ENCODE measurements at regions not wholly inside any gene's neighbourhood (a gene's known extent, or its start where the extent isn't known, plus 50 kb on each side); places are given as distances from the start of the nearest gene placed in this dataset.

DNA sequence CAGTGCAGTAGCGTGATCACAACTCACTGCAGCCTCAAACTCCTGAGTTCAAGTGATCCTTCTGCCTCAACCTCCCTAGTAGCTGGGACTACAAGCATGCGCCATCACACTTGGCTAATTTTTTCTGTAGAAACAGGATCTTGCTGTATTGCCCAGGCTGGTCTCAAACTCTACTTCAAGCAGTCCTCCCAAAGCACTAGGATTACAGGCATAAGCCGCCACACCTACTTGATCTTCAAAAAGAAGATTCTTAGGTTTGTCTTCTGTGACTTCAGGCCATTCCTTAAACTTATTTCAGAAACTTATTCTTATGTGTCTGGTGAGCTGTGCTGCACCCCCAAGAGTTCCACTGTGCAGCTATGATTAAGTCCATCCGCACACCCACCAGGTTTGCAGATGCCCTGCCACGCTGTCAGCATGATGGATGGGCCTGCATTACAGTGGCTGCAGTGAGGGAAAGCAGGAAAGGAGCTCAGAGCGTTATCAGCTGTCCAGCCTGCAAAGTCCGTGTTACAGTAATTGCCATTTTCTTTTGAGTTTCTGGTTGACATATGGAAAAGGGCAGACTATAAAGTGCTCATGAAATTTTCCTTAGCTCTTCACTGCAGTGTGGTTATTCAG, 146.6 kb downstream of the AASDH start:
- DNase-seq = no peak

DNA sequence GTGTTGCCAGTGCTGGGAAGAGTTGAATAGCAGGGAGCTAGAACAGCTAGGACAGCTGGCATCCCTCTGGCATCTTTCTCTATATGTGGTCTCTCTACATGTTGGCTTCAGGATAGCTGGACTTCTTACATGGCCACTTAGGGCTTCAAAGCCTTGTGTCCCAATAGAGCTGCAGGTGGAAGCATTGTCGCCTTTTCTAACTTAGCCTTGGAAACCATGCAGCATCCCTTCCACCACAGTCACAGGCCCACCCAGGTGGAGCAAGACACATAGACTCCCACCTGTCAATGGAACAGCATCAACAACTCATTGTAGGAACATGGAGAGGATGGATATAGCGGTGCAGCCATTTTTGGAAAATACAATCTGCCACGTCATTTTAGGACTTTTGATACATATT, 149.0 kb downstream of the AASDH start:
- no peak for DNase-seq

DNA sequence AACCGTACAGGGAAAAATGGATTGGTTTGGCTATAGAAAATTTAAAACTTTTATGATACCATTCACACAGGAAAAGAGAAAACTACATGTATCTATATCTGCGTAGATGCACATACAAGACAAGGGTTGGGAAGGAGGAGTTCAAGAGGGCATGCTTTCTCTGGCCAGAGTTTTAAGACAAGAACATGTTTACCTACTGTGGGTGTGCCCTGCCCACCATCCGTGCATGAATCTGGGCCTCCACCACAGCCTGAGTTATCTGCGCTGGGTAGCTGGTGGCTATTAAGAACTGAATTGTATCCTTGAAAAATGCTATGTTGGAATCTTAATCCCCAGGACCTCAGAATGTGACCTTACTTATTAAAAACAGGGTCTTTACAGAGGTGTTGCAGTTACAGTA, 151.6 kb downstream of the AASDH start:
- DNase-seq = no peak

DNA sequence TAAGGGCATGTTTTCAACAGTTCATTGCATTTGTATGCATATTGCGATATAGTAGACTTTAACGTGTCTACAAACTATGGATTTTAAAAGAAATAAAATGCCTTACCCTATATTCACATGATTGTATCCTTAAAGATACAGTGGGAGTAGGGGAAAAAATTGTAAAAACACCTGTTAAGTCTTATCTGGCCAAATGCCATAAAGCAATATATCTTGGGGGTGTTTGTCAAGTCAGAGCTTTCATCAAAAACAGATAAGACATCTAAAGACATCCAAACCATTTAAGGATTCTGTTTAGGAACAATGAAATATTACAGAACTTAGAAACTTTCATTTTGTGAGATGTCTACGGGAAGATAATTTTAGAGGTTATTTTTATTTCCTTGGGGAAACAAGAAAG, 152.3 kb downstream of the AASDH start:
- no peak for DNase-seq

DNA sequence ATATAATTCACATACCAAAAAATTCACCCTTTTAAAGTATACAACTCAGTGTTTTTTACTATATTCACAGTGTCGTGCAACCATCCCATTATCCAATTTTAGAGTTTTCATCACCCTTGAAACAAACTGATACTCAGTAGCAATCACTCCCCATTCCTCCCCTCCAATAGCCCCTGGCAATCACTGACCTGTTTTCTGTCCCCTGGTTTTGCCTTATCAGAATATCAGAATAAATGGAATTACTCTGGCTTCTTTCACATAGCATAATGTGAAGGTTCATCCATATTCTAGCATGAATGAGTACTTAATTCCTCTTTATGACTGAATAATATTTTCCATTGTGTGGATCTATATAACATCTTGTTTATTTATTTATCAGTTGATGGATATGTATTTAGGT, 153.2 kb downstream of the AASDH start:
- no peak for DNase-seq

DNA sequence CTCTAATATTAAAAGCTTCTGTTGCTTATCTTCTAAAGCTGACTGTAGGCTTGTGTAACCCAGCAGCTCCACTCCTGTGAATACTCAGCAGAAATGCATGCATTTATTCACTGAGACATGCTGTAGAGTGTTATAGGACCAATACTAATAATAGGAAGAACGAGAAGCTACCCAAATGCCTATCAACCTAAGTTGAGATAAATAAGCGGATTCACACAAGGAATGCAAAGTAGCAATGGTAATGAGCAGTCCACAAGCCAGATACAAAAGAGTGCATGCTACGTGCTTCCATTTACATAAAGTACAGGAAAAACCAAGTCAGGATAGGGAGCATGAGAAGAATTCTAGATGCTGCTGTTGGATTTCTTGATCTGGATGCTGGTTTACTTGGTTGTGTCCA, 155.9 kb downstream of the AASDH start:
- no peak for DNase-seq

DNA sequence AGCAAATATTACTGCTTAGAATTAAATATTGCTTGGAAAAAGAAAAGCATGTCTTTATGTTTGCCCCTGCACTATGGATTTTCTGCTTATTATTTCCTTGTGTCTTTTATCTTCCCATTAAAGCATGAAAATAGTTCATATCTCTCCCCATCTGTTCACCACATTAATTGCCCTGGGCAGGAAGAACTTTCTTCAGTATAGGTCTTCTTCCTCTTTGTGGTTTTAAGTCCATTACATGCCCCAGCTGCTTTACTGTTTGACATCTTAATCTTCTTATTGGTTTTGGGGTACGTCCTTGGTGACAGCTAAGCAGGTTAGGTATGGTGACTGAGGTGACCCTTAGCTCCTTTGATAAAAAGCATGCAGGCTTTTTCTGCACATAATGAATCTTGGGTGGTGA, 157.3 kb downstream of the AASDH start:
- no peak for DNase-seq

DNA sequence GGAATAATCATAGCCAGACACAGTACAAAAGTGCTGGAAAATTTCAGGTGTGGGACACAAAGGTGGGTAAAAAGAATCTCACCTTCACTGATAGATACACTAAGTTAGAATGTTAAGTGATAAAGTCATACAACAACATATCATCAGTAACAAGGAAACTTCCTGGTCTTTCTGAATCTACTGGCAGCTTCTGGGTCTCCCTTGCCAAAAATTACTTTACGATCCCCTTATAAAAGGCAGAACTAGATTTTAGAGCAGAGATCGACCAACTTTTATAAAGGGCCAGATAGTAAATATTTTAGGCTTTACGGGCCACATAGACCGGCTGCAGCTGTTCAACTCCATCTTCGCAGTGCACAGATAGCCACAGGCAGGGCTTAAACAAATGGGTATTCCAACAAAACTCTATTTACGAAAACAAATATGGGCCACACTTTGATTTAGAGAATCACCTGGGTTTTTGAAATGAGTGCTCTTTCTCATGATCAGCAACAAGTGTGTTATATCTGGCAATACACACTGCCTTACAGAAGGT, 159.9 kb downstream of the AASDH start:
- no peak for DNase-seq

DNA sequence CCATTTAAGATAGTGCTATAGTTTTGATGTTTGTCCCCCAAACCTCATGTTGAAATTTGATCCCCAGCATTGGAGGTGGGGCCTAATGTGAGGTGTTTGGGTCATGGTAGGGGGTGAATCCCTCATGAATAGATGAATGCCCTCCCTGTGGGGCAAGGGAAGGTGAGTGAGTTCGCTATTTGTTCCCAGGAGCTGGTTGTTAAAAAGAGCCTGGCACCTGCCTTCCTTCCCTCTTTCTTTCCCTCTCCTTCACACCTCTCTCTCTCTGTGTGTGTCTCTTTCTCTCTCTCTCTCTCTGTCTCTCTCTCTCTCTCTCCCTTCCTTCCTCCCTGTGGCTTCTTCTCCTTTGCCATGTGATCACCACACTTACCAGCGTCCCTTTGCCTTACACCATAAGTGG, 160.7 kb downstream of the AASDH start:
- DNase-seq = no peak

DNA sequence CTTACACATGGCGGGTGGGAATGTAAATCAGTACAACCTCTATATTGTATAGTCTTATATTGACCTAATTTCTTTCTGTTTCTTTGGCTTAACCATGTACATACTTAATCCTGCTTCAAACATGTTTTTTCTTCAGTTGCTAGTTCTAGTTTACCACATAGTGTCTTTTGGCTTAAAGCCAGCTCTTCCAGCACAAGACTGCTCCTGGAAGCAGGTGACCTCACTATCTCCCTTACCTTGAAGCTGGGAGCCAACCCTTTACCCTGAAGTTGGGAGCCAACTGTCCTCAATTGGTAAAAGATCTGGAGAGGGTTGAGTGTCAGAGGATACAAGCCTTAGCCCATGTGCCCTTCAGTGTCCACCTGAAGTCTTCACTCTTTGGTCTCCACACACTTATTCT, 162.7 kb downstream of the AASDH start:
- DNase-seq = no peak

DNA sequence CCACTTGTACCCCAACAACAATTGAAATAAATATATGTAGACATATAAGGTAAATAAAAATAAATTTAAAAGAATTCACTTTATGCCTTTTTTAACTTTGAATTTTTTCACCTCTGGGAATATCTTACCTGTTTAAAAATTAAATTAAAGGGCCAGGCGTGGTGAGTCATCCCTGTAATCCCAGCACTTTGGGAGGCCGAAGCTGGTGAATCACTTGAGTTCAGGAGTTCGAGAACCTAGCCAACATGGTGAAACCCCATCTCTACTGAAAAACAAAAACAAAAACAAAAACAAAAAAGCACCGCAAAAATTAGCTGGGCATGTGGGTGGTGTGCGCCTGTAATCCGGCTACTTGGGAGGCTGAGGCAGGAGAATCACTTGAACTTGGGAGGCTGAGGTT, 164.8 kb downstream of the AASDH start:
- no peak for DNase-seq

DNA sequence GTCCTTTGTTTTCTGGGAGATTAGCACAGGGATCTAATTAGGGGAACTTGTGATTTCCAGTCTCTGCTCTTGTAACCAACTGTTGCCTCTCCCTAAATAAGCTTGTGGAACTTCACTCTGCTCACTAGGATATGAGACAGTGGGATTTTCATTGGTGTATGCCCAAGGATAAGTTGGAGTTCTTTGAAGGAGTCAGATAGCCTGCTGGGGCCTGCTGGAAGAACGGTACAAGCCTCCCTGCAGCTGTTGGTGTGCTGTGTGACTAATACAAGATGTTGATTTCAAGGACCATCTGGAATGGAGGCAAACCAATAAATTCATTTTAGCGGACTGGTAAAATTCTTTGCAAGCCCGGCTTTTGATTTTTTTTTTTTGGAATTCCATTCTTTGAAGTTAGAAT, 167.0 kb downstream of the AASDH start:
- no peak for DNase-seq

DNA sequence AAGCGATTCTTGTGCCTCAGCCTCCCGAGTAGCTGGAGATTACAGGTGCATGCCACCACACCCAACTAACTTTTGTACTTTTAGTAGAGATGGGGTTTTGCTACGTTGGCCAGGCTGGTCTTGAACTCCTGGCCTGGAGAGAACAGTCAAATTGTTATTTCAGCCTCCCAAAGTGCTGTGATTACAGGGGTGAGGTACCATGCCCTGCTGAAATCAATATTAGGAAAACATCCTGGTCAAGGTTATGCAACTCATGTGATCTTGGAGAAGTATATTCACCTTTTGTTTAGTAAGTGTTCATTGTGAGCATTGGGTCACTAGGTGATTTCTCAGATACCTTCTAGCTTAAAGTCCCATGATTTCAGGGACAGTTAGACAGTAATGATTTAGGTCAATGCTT, 167.8 kb downstream of the AASDH start:
- no peak for DNase-seq

DNA sequence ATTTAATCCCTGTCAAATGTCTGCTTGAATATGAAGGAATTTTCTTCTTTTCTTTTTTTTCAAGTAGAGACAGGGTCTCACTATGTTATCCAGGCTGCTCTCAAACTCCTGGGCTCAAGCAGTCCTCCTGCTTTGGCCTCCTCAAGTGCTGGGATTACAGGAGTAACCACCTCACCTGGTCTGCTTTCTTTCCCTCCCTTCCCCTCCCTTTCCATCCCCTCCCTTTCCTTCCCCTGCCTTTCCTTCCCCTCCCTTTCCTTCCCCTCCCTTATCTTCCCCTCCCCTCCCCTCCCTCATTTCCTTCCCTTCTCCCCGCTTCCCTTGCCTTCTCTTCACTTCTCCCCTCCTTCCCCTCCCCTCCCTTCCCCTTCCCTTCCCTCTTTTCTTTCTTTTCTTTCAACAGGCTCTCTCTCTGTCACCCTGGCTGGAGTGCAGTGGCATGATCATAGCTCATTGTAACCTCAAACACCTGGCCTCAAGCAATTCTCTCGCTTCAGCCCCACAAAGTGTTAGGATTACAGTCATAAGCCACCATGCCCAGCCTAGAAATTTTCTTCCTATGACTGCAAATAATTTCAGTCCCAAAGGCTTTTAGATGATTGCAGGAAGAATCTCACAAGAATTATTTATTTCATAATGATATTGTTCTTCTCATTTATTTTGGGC, 168.9 kb downstream of the AASDH start:
- no peak for DNase-seq

DNA sequence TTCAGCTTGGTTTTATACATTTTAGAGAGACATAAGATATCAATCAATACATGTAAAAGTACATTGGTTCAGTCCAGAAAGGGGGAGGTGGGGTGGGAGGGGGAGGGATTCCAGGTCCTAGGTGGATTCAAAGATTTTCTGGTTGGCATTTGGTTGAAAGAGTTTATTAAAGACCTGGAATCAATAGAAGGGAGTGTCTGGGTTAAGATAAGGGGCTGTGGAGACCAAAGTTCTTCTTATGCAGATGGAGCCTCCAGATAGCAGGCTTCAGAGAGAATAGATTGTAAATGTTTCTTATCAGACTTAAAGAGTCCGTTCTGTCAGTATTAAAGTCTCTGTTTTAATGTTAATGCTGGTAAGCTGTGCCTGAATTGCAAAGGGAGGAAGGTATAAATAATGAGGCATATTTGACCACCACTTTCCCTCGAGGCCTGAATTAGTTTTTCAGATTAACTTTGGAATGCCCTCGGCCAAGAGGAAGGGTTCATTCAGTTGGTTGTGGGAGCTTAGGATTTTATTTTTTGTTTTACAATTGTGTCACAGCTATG, 169.9 kb downstream of the AASDH start:
- no peak for DNase-seq

DNA sequence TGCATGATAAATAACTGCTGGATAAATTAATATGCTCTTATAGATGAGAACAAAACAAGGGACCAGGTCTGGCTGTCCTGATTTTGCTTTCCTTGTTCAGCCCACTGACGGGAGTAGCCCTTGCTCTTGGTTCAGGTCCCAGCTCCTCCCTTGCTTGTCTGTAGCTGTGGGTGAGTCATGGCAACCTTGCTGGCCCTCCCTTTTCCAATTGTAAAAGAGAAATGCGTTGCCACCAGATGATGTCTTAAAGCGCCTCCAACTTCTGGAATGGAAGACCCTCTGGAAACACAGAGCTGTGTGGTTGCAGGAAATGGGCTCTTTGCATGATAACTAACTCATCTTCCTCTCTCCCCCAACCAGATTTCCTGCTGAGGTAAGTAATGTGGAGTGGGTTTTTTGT, 171.4 kb downstream of the AASDH start:
- no peak for DNase-seq

DNA sequence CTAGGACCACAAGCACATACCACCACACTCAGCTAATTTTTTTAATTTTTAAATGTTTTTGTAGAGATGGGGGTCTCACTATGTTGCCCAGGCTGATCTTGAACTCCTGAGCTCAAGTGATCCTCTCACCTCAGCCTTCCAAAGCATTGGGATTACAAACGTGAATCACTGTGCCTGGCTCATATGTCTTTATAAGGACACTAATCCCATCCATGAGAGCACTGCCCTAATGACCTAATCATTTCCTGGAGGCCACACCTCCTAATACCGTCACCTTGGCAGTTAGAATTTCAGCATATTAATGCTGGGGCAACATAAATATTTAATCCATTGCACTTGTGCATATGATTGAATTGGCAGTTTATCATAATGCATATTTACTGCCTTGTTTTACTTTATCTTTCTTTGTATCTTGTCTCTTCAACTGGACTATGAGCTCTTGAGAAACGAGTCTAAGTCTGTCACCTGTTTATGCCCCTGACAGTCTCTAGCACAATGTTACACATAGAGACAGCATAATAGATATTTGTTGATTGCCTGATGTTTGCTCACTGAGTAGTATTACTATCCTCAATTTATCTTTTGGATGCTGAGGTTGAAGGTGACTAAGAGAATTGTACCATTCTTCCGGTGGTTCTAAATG, 172.0 kb downstream of the AASDH start:
- no peak for DNase-seq

DNA sequence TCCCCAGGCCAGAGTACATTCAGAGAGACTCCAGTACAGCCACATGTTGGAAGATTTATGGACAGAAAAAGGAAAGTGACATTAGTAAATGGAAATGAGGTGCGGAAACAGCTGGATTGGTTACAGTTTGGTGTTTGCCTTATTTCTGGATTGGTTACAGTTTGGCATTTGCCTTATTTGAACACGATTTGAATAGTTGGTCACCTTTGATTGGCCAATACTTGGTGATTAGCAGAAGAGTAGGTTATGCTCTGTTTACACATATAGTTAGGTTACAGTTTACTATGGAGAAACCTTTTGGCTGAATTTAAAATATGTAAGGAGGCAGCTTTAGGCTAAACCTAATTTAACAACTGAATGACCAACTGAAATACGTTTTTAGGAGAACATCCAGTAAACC, 173.7 kb downstream of the AASDH start:
- DNase-seq = no peak

DNA sequence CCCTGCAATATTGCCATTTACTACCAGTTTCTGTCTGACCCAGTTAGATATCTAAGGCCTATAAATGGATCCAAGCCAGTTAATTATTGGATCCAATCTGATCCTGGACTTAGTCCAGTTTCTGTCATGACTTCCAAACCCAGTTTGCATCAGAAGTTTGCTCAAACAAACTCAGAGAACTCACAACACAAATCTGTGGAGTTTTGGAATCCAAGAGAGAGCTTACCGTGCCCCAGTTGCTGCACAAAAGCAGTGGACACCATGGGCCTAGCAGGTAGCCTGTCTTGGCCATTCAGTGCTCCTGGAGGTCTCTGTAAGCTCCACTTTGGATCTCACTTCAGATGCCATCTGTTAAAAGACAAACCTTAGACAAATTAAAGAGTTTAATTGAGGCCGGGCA, 174.5 kb downstream of the AASDH start:
- no peak for DNase-seq

DNA sequence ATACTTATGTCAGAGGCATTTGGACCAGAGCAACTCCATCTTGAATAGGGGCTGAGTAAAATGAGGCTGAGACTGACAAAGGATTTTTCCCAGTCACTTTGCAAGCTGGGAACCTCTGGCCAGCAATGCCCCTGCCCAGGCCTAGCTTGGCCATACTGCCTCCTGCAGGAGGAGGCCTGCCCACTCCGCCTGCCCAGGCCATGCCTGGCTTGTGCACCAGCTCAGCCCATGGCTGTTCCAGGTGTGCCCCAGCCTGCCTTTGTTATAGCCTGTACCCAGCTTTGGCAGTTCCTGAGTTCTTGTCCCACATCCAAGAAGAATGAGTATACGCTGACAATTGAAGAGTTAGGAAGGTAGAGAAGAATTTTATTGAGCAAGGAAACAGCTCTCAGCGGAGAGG, 176.1 kb downstream of the AASDH start:
- no peak for DNase-seq

DNA sequence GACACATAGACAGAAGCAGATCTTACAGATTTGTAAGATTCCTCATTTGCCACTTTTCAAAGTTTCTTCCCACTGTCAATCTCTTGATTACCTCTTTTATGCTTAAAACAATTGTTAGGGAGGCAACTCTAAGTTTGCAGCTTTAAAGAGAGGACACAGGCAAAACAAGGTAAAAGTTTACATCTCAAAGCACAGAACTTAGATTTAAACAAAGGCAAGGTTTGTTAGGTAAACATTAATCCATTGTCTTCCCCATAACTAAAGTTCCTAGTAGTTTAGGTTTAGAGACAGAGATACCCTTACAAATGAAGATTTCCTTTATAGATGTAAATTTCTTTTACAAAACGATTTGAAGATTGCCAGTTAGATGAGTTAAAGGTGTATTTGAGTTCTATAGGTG, 176.9 kb downstream of the AASDH start:
- DNase-seq = no peak

DNA sequence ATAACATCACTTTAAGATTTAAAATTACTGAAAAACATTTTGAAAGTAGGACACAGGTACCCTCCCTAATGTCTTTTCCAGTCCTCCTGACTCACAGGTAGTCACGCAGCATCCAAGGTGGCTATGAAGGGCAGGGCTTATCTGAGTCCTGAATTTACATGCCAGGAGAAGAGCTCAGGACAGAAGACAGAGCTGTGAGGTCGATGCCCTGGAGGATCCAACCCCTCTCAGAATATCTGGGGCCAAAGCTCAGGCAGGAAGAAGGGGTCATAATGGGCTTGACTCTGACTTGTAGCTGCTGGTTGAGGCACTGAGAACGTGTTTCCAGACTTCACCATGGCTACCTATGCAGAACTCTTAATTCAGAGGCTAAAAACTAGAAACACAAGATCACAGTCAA, 177.5 kb downstream of the AASDH start:
- no peak for DNase-seq

DNA sequence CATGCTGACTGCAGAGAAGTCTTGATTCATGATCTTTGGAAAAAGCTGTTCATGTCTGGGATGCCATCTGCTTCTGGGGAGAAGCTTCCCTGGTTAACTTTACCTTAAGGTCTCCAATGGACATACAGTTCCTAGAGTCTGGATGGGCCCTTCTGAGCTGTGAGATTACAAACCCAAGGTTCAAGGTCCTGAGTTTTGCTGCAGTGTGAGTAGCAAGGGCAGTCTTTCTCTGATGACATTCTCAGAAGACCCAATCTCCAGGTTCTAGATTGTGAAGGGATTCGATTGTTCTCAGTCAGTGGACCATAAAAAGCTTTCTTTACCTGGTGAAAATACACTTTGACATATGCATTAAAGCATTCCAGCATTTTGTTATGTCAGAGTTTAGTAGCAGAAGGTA, 179.2 kb downstream of the AASDH start:
- DNase-seq = no peak

DNA sequence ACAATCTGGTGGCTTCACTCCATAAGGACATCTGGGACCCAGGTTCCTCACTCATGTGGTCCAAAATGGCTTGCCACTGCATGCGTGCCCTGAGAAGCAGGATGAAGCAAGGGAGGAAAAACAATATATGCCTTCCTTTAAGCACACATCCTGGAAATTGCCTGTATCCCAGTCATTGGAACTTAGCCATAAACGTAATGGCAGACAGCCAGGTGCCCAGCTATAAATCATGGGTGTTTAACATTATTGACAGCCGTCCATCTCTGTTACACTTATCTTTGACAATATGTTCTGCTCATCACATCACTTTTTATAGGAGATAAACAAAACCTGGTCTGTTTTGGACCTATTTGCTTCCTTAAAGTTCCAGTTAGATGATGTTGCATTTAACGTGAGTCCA, 181.0 kb downstream of the AASDH start:
- DNase-seq = no peak

All from NCI-H345 (cell line).